Gastroesophageal sphincter (tissue), 4 donors: ENCODE measurements at regions not wholly inside any gene's neighbourhood (a gene's known extent, or its start where the extent isn't known, plus 50 kb on each side); places are given as distances from the start of the nearest gene placed in this dataset.

Source experiments
- ATAC-seq: fragments of 150-250 bp; one replicate; pipeline ENCODE4 v1.9.1; 2016; ENCODE audit warnings: mild to moderate bottlenecking, moderate library complexity
- H3K27ac ChIP-seq, 4 donors: fragments of 200-600 bp; sonication (generic) in 3 of 4; 1 replicate in 3 of 4; 2 replicates in 1 of 4; pipeline ENCODE4 v1.5.1; 2016 to 2019
- H3K27me3 ChIP-seq: fragments of 200-600 bp; sonication (generic); one replicate; pipeline ENCODE4 v1.5.1; 2019
- H3K36me3 ChIP-seq, 2 donors: fragments of 200-600 bp; sonication (generic); one replicate each; pipeline ENCODE4 v1.5.1; 2019; ENCODE audit warnings: control low read depth in 1 of 2
- H3K4me1 ChIP-seq, 3 donors: fragments of 200-600 bp; sonication (generic); 1 replicate in 2 of 3; 2 replicates in 1 of 3; pipeline ENCODE4 v1.5.1; 2016 to 2019; ENCODE audit warnings: control low read depth in 2 of 3
- H3K4me3 ChIP-seq, 2 donors: fragments of 200-600 bp; sonication (generic); one replicate each; pipeline ENCODE4 v1.5.1; 2019; ENCODE audit warnings: mild to moderate bottlenecking in 1 of 2, moderate library complexity in 1 of 2
- H3K9me3 ChIP-seq, 3 donors: fragments of 200-600 bp; sonication (generic); one replicate each; pipeline ENCODE4 v1.5.1; 2017 to 2019; ENCODE audit warnings: control low read depth in 2 of 3
- EP300 ChIP-seq: sonication (generic); formaldehyde crosslinking; IDR thresholded peaks from one replicate; pipeline ENCODE4 v1.6.1; 2017; ENCODE audit warnings: antibody characterized with exemption, mild to moderate bottlenecking
- POLR2A ChIP-seq, 2 donors: fragments of 450-650 bp; IDR thresholded peaks; one replicate each; pipeline ENCODE4 v1.6.1; 2017; ENCODE audit warnings: antibody characterized with exemption in 2 of 2, mild to moderate bottlenecking in 2 of 2, moderate library complexity in 1 of 2
- POLR2AphosphoS5 ChIP-seq: sonication (generic); formaldehyde crosslinking; IDR thresholded peaks from one replicate; pipeline ENCODE4 v1.6.1; 2017; ENCODE audit warnings: antibody characterized with exemption
- WGBS, 2 donors: methylation state at CpG; one replicate each; pipeline ENCODE4 v1.1.5; 2018; ENCODE audit warnings: low coverage in 1 of 2; 5-methylcytosine and 5-hydroxymethylcytosine counted together
- TF ChIP-seq, protein P1 (sequence below), 4 experiments: fragments of 200-600 bp in 2 of 4; fragments of 450-650 bp in 2 of 4; sonication (generic) in 1 of 4; IDR thresholded peaks; one replicate each; pipeline ENCODE4 v1.5.1; 2017 to 2019; ENCODE audit warnings: antibody characterized with exemption in 4 of 4, mild to moderate bottlenecking in 2 of 4, moderate library complexity in 2 of 4

DNA sequence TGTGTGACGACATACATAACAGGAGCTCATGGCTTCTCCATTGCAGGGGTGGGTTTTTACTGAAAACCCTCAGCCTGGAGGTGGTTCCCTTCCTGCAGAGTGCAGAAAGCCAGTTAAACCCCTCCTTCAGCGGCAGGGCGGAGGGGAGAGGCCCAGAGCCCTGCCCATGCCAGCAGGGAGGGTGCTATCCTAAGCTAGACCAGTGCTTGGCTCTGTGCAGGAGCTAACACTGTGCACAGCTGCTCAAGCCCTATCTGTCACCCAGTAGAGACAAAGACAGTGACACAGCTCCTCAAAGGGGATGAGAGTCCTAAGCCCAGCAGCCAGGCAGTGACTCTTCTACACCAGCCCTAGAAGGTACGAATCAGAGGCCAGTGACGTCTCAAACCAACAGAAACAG is 70.0 kb upstream of the ZSWIM6 start:
- Histone ChIP-seq H3K36me3 (no peaks in the 10 kb centered on the region), H3K4me3 (no peak overlapping the region), H3K9me3 (no peaks in the 10 kb centered on the region), H3K27me3 (no peaks in the 10 kb centered on the region), H3K27ac (no peak overlapping the region), H3K4me1 (no peaks in the 10 kb centered on the region)
- 79 to 80% methylated on average over 2 to 3 of the region's 5 CpGs for WGBS, 2 donors
- ATAC-seq = no peak
- no peak for TF ChIP-seq POLR2AphosphoS5

DNA sequence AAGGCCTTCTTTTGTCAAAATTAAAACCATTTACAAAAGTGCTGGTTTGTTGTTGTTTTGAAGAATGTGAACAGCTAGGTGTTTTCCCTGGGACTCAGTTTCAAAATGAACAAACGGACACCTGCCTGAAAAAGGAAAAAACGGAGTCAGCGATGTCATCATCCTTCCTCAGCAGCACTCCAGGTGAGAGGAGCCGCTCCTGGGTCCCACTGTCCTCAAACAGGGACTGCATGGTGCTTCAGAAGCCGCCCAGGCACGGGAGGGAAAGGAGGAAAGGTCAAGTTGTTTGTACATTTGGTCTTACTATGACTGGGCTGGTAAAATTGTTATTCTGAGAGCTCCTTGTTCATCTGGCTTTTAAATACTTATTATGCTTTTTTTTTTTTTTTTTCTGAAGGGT is 69.0 kb upstream of the ZSWIM6 start:
- H3K9me3 ChIP-seq = no peaks in the 10 kb centered on the region
- H3K27me3 ChIP-seq = no peaks in the 10 kb centered on the region
- H3K4me1 ChIP-seq = no peaks in the 10 kb centered on the region
- H3K4me3 ChIP-seq = no peak overlapping the region
- H3K27ac ChIP-seq = peak overlapping the region in 1 of 4 donors; percentile 4
- TF ChIP-seq EP300 (no peak), POLR2AphosphoS5 (no peak), POLR2A (IDR thresholded peaks at IDR 0.05) (no peak)
- TF ChIP-seq, protein P1, sequence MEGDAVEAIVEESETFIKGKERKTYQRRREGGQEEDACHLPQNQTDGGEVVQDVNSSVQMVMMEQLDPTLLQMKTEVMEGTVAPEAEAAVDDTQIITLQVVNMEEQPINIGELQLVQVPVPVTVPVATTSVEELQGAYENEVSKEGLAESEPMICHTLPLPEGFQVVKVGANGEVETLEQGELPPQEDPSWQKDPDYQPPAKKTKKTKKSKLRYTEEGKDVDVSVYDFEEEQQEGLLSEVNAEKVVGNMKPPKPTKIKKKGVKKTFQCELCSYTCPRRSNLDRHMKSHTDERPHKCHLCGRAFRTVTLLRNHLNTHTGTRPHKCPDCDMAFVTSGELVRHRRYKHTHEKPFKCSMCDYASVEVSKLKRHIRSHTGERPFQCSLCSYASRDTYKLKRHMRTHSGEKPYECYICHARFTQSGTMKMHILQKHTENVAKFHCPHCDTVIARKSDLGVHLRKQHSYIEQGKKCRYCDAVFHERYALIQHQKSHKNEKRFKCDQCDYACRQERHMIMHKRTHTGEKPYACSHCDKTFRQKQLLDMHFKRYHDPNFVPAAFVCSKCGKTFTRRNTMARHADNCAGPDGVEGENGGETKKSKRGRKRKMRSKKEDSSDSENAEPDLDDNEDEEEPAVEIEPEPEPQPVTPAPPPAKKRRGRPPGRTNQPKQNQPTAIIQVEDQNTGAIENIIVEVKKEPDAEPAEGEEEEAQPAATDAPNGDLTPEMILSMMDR (IDR thresholded peaks at IDR 0.05) = no peak
- no peak for ATAC-seq
- no peaks in the 10 kb centered on the region for H3K36me3 ChIP-seq
- 68 to 74% methylated on average over 5 to 6 of the region's 6 CpGs for WGBS, 2 donors

DNA sequence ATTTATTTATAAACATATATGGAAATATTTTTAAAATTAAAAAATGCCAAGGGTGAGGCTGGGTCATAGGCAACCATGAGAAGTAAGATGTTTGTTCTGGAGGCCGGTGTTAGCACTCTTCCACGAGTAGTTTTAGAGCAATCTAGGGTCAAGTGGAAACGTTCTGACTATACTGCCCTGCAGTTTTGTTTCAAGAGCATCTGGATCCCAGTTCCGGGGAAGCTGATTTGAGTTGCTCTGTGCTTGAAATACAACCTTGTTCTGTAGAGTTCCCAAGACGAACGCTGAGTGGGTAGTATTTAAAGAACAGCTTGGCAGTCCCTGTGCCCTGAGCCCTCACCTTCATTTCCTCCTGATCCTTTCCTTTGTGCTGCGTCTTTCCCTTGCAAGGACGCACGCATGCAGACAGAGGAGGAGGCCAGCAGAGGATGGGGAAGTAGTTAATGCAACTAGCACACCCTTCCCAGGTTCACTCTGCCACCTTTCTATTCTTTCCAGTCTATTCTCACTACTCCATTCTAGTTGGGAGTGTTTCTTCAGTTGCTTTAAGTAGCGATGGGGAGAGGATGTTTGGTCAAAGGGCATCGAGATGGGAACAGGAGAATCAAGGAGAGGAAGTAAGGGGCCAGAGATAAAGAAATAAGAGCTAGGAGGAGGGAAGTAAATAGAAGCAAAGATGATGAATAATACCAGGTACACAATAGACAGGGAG is 68.3 kb upstream of the ZSWIM6 start:
- Histone ChIP-seq H3K27ac (no peak overlapping the region), H3K4me1 (no peaks in the 10 kb centered on the region)
- ATAC-seq = no peak

DNA sequence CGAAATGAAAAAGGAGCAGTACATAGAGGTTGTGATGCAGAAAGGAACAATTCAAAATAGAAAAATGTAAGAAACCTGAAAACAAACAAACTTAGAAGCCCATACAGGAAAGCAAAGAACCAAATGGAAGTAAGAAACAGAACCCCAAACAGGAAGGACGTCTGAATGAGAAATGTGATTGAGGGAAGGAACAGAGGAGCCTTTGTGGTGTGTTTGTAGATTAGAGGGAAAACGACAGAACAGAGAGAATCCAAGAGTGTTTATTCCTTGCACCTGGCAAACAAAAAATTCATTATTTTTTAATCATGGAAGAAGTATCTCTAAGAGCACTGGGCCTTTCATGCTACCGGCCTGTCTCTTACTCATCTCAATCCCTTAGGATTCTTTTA is 67.8 kb upstream of the ZSWIM6 start:
- Histone ChIP-seq H3K9me3 (no peaks in the 10 kb centered on the region), H3K27ac (no peak overlapping the region), H3K36me3 (no peaks in the 10 kb centered on the region), H3K4me3 (no peak overlapping the region), H3K27me3 (no peaks in the 10 kb centered on the region), H3K4me1 (no peaks in the 10 kb centered on the region)
- 60 to 78% methylated on average over 4 of the region's 4 CpGs for WGBS, 2 donors
- TF ChIP-seq POLR2AphosphoS5 = no peak
- TF ChIP-seq EP300 = no peak
- TF ChIP-seq, protein P1 (IDR thresholded peaks at IDR 0.05) = no peak
- TF ChIP-seq POLR2A (IDR thresholded peaks at IDR 0.05) = no peak
- no peak for ATAC-seq

More for the DNA sequence above, 68.3 kb upstream of the ZSWIM6 start:
- 38 to 53% methylated on average over 7 of the region's 11 CpGs for WGBS, 2 donors
- Histone ChIP-seq H3K36me3 (no peaks in the 10 kb centered on the region), H3K27me3 (no peaks in the 10 kb centered on the region), H3K9me3 (no peaks in the 10 kb centered on the region), H3K4me3 (no peak overlapping the region)
- TF ChIP-seq, protein P1 (IDR thresholded peaks at IDR 0.05) = no peak
- TF ChIP-seq POLR2AphosphoS5 = no peak
- TF ChIP-seq EP300 = no peak

DNA sequence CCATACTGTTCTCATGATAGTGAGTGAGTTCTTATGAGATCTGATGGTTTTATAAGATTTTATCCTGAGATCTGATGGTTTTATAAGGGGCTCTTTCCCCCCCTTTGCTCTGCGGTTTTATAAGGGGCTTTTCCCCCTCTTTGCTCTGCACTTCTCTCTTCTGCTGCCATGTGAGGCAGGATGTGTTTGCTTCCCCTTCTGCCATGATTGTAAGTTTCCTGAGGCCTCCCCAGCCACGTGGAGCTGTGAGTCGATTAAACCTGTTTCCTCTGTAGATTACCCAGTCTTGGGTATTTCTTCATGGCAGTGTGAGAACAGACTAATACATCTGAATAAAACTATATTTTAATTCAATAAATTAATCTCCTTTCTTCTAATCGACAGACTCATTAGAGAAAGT is 64.9 kb upstream of the ZSWIM6 start:
- 72 to 82% methylated on average over 3 to 4 of the region's 4 CpGs for WGBS, 2 donors
- H3K36me3 ChIP-seq = no peaks in the 10 kb centered on the region
- no peaks in the 10 kb centered on the region for H3K4me1 ChIP-seq
- no peak for ATAC-seq
- no peak overlapping the region for H3K27ac ChIP-seq
- H3K27me3 ChIP-seq = no peaks in the 10 kb centered on the region
- TF ChIP-seq POLR2AphosphoS5 (no peak), POLR2A (IDR thresholded peaks at IDR 0.05) (no peak), EP300 (no peak)
- TF ChIP-seq, protein P1 (IDR thresholded peaks at IDR 0.05) = no peak
- no peak overlapping the region for H3K4me3 ChIP-seq
- no peaks in the 10 kb centered on the region for H3K9me3 ChIP-seq
